ENCODE measurements at regions not wholly inside any gene's neighbourhood (a gene's known extent, or its start where the extent isn't known, plus 50 kb on each side); places are given as distances from the start of the nearest gene placed in this dataset.

DNA sequence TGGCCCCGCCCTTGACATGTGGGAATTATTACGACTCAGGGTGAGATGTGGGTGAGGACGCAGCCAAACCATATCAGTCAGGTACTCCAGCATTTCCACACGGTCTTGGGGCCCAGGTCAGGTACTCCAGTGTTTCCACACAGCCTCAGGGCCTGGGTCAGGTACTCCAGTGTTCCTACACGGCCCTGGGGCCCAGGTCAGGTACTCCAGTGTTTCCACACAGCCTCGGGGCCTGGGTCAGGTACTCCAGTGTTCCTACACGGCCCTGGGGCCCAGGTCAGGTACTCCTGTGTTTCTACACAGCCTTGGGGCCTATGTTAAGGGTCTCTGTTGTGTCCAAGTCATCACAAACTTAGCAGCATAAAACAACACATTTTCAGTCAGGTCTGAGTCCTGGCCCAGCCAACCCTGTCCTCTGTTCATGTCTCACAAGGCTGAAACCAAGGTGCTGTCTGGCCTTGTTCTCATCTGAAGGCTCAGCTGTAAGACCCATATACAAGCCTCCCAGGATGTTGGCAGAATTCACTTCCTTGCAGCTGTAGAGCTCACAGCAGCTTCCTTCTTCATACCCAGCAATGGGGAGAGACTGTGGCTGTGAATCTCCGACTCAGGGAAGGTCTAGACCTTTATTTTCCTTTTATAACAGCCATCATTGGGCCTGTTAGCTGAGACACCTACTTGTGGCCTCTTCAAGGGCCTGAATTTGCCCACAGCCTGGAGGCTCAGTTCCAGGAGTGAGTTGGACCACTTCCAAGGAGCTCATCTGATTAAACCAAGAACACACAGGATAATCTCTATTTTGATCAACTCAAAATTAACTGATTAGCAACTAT lies 107.6 kb upstream of the SFSWAP start:
- no peak for DNase-seq
- Mint-ChIP-seq H3K4me1 (peaks cover 54% of the 10 kb centered on the region), H3K27me3 (no peaks in the 10 kb centered on the region), H3K9me3 (no peaks in the 10 kb centered on the region), H3K27ac (peak overlapping the region; percentile 92), H3K4me3 (peak overlapping the region; percentile 82), H3K36me3 (ENCODE audit: low read depth) (peaks cover 1% of the 10 kb centered on the region)
- intact Hi-C loops (cut with micrococcal nuclease): loop anchor here (10.0 kb wide), 1 partner anchor 729 kb away; the partner anchor contains the start of gene RAN

DNA sequence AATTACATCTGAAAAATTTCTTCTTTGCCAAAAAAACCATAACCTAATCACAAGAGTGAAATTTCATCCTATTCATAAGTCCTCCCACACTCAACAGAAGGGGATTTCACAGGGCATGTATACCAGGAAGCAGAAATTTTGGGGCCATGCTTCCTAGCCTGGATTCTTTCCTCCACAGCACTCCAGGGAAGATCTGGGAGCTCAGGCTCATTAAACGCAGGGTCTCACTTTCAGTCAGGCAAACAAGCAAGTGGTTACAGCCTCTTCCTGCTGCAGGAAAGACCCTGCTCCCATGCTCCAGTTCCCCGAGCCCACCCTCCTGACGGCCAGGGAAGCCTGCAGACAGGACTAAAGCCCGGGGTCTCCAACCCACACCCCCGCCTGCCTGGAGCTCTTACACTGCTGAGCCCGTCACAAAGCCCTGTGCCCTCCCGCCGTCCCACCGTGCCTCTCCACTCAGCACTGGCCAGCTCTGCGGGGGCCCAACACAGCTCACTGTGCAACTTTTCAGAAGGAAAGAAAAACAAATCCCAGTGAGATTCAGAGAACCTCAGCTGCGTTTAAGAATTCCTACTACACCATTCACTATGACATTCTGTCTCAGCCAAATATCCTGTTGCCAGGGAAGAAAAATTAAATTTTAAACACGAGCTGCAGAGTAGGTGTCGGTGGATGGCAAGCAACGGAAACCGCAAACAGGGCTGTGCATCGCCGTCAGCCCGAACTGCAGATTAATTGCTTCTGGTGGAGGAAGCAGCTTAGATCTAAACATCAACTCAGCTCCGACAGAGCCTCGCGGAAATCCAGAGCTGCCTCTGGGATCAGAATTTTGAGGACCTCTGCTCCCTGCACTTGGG lies 106.7 kb upstream of the SFSWAP start:
- peak overlapping the region; percentile 92 for H3K27ac Mint-ChIP-seq
- peaks cover 54% of the 10 kb centered on the region for H3K4me1 Mint-ChIP-seq
- intact Hi-C loops (cut with micrococcal nuclease): loop anchor here (10.0 kb wide), 1 partner anchor 729 kb away; the partner anchor contains the start of gene RAN
- peak; percentile 87 for DNase-seq
- H3K9me3 Mint-ChIP-seq: no peaks in the 10 kb centered on the region
- H3K4me3 Mint-ChIP-seq: peak overlapping the region; percentile 82
- no peaks in the 10 kb centered on the region for H3K27me3 Mint-ChIP-seq
- peaks cover 1% of the 10 kb centered on the region for H3K36me3 Mint-ChIP-seq (ENCODE audit: low read depth)

- intact Hi-C loops (cut with micrococcal nuclease): loop anchor here (5.0 to 10.0 kb wide), 2 partner anchors 107 to 730 kb away; partner anchors contain the start of genes RAN and SFSWAP
- peaks cover 1% of the 10 kb centered on the region for H3K36me3 Mint-ChIP-seq (ENCODE audit: low read depth)
- H3K27me3 Mint-ChIP-seq: no peaks in the 10 kb centered on the region
- peak overlapping the region; percentile 82 for H3K4me3 Mint-ChIP-seq
- H3K9me3 Mint-ChIP-seq: no peaks in the 10 kb centered on the region
- H3K27ac Mint-ChIP-seq: no peak overlapping the region
- peaks cover 58% of the 10 kb centered on the region for H3K4me1 Mint-ChIP-seq
- DNase-seq: no peak
Measured at GRCh38 chr12:131604859-131605258, 106.0 kb upstream of the SFSWAP start.

DNA sequence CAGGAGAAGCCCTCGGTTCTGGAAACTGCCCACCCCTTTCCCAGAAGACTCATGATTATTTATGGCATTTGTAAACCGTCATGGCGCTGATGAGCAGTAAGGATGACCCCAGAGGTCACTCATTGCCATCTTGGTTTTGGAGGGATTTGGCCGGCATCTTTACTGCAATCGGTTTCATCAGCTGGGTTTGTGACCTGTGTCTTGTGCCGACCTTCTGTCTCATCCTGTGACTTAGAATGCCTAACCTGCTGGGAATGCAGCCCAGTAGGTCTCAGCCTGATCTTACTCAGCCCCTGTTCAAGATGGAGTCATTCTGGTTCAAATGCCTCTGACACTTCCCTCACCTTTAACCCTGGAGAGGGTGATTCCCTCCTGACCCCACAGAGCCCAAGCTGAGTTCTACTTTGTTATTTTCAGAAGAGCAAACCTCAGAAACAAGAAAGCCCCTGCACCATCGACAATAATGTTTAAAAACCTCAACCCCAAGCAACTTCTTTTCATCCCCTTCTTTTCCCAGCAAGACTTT lies 105.5 kb upstream of the SFSWAP start:
- no peak for DNase-seq
- intact Hi-C loops (cut with micrococcal nuclease): loop anchor here (5.0 to 10.0 kb wide), 2 partner anchors 107 to 731 kb away; partner anchors contain the start of genes RAN and SFSWAP
- peaks cover 1% of the 10 kb centered on the region for H3K36me3 Mint-ChIP-seq (ENCODE audit: low read depth)
- H3K27me3 Mint-ChIP-seq: no peaks in the 10 kb centered on the region
- H3K4me1 Mint-ChIP-seq: peaks cover 58% of the 10 kb centered on the region
- no peaks in the 10 kb centered on the region for H3K9me3 Mint-ChIP-seq
- H3K4me3 Mint-ChIP-seq: peak overlapping the region; percentile 82
- H3K27ac Mint-ChIP-seq: peak overlapping the region; percentile 61

DNA sequence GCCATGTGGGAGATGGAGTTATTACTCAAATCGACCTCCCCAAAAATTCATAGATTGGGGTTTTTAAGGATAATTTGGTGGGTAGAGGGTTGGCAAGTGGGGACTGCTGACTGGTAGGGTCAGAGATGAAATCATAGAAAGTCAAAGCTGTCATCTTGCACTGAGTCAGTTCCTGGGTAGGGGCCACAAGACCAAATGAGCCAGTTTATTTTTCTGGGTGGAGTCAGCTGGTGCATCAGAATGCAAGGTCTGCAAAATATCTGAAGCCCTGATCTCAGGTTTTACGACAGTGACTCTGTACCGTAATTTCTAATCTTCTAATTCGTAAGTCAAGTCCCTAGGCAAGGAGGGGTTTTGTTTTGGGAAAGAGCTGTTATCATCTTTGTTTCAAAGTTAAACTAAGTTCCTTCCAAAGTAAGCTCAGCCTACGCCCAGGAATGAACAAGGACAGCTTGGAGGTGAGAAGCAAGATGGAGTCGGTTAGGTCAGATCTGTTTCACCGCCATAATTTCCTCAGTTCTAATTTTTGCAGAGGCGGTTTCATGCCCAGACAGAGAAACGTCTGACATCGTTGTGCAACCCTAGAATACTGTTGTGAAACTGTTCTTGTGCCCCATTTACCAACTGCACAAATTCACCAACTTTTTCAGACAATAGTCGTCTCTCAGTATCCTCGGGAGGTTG lies 104.5 kb upstream of the SFSWAP start:
- Mint-ChIP-seq H3K27me3 (no peaks in the 10 kb centered on the region), H3K4me1 (peaks cover 58% of the 10 kb centered on the region), H3K36me3 (ENCODE audit: low read depth) (peaks cover 1% of the 10 kb centered on the region), H3K4me3 (peak overlapping the region; percentile 31), H3K9me3 (no peaks in the 10 kb centered on the region), H3K27ac (peak overlapping the region; percentile 55)
- intact Hi-C loops (cut with micrococcal nuclease): loop anchor here (5.0 to 10.0 kb wide), 2 partner anchors 106 to 732 kb away; partner anchors contain the start of genes RAN and SFSWAP
- DNase-seq: no peak

GRCh38 chr12:131607658-131608447 lies 103.0 kb upstream of the SFSWAP start:
- Mint-ChIP-seq H3K27ac (peak overlapping the region; percentile 84), H3K4me3 (peak overlapping the region; percentile 72), H3K27me3 (no peaks in the 10 kb centered on the region), H3K36me3 (ENCODE audit: low read depth) (peaks cover 1% of the 10 kb centered on the region), H3K9me3 (no peaks in the 10 kb centered on the region), H3K4me1 (peaks cover 54% of the 10 kb centered on the region)
- DNase-seq: peak; percentile 72
- intact Hi-C loops (cut with micrococcal nuclease): loop anchor here (5.0 to 10.0 kb wide), 2 partner anchors 104 to 733 kb away; partner anchors contain the start of genes RAN and SFSWAP

DNA sequence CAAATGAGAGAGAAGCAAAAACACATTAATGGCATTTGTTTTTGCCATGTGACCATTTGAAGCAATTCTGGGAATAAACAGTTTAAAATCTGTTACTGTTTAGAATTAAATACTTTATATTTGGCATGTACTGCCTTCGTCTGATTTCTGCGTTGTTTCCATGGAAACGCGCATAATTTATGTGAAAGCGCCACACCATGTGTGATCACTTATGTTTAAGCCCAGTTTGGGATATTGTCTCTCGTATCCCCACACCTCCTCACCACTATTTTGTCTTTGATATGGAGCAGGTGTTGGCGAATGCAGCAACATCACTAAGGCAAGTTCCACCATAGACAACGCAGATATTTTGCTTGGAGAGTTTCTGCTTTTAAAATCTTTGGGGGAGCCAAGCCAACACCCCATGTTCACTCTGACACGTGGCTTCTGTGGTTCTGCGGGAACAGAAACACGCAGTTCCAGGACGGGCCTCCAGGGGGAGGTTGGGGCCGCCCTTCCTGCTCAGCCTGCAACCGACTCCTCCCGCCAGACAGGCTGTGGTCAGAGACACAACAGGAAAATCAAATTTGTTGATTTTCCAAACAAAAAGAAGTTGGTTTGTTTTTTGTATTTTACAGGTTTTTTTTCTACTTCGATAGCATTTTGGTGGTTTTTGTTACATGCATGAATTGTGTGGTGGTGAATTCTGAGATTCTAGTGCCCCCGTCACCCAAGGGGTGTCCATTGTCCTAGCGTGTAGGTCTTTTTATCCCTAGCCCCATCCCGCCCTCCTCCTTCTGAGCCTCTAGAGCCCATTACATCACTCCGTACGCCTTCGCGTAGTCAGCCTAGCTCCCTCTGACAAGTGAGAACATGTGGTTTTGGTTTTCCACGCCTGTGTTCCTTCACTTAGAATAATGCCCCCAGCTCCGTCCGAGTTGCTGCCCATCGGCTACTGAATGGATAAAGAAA lies 101.9 kb upstream of the SFSWAP start:
- Mint-ChIP-seq H3K36me3 (ENCODE audit: low read depth) (peaks cover 1% of the 10 kb centered on the region), H3K4me1 (peaks cover 46% of the 10 kb centered on the region), H3K27me3 (no peaks in the 10 kb centered on the region), H3K27ac (peak overlapping the region; percentile 48), H3K4me3 (no peak overlapping the region), H3K9me3 (no peaks in the 10 kb centered on the region)
- DNase-seq: peak; percentile 87
- intact Hi-C loops (cut with micrococcal nuclease): loop anchor here (5.0 to 10.0 kb wide), 2 partner anchors 103 to 734 kb away; partner anchors contain the start of genes RAN and SFSWAP

DNA sequence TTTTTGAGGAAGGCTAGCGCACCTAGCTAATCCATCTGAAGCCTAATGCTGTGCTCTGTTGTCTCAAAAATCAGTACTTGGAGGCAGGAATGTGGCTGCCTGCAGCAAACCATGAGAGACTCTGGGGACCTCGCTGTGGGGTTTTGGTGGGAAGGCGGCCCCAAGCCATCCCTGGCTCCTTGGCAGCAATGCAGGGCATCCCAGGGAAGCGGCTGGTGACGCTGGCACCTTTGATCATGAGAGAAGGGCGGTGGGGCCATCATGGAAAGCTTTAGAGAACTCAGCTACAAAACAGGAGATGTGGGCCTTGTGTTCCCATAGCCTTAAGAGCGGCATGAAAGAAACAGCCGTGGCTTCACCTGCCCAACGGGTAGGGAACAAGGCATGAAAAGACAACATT lies 101.1 kb upstream of the SFSWAP start:
- intact Hi-C loops (cut with micrococcal nuclease): loop anchor here (5.0 to 10.0 kb wide), 2 partner anchors 103 to 735 kb away; partner anchors contain the start of genes RAN and SFSWAP
- H3K27ac Mint-ChIP-seq: no peak overlapping the region
- no peak for DNase-seq
- H3K36me3 Mint-ChIP-seq (ENCODE audit: low read depth): peaks cover 1% of the 10 kb centered on the region
- H3K4me3 Mint-ChIP-seq: no peak overlapping the region
- H3K9me3 Mint-ChIP-seq: no peaks in the 10 kb centered on the region
- H3K4me1 Mint-ChIP-seq: peaks cover 40% of the 10 kb centered on the region
- H3K27me3 Mint-ChIP-seq: no peaks in the 10 kb centered on the region

DNA sequence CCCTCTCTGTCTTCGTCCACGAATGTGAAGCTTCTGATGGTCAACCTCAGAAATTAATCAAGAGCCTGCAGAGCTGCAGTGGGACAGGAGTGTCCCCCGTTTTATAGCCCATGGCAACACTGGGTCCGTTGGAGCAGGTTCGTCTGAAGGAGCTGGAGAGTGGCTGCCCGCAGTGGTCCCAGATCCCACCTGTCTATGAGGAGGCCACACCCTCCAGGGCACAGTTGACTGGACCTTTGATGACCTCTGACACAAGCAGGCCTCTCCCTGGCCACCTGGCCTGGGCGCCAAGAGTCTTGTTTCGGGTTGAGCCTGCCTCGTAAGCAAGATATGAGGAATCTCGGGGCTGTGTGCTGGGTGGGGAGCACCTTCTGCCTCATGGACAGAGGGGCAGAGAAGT lies 100.7 kb upstream of the SFSWAP start:
- H3K4me1 Mint-ChIP-seq: peaks cover 36% of the 10 kb centered on the region
- no peaks in the 10 kb centered on the region for H3K27me3 Mint-ChIP-seq
- H3K4me3 Mint-ChIP-seq: no peak overlapping the region
- intact Hi-C loops (cut with micrococcal nuclease): no loop called here
- H3K9me3 Mint-ChIP-seq: no peaks in the 10 kb centered on the region
- peaks cover 1% of the 10 kb centered on the region for H3K36me3 Mint-ChIP-seq (ENCODE audit: low read depth)
- no peak overlapping the region for H3K27ac Mint-ChIP-seq
- no peak for DNase-seq

- Mint-ChIP-seq H3K27me3 (peaks cover 2% of the 10 kb centered on the region), H3K27ac (no peak overlapping the region), H3K4me3 (no peak overlapping the region), H3K9me3 (no peaks in the 10 kb centered on the region), H3K4me1 (peaks cover 29% of the 10 kb centered on the region), H3K36me3 (ENCODE audit: low read depth) (peaks cover 1% of the 10 kb centered on the region)
- intact Hi-C loops (cut with micrococcal nuclease): no loop called here
- no peak for DNase-seq
Measured at GRCh38 chr12:131610891-131611290, 100.0 kb upstream of the SFSWAP start.

DNA sequence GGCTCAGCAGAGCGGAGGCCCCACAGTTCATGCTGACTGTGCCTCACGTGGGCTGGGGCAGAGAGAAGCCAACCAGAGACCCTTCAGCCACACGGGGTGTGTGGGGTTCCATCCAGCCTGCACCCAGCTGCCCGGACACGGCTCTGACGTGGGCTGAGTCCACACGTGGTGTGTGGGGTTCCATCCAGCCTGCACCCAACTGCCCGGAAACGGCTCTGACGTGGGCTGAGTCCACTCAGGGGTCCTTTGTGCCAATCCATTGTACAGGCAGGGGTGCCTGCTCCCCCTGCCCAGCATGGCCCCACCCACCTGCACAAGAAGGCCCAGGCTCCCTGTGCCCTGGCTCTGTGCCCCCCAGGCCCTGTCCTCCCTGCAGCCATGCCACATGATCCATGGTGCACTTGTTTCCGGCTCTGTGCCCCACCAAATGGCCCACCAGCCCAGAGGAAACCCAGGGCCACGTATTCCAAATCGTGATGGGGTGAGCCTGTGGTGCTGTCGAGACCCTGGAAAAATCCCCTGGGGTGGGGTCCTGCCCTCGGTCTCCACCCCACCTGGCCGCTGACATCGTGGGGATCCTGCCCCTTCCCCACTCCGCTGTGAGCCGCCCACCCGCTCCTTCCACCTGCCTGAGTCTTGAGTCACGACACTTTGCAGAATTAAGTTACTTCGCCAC lies 99.3 kb upstream of the SFSWAP start:
- H3K4me3 Mint-ChIP-seq: no peak overlapping the region
- intact Hi-C loops (cut with micrococcal nuclease): no loop called here
- H3K9me3 Mint-ChIP-seq: no peaks in the 10 kb centered on the region
- H3K27ac Mint-ChIP-seq: no peak overlapping the region
- DNase-seq: no peak
- H3K4me1 Mint-ChIP-seq: peaks cover 22% of the 10 kb centered on the region
- H3K27me3 Mint-ChIP-seq: peaks cover 2% of the 10 kb centered on the region
- H3K36me3 Mint-ChIP-seq (ENCODE audit: low read depth): peaks cover 1% of the 10 kb centered on the region
